ENCODE measurements at regions not wholly inside any gene's neighbourhood (a gene's known extent, or its start where the extent isn't known, plus 50 kb on each side); places are given as distances from the start of the nearest gene placed in this dataset.

DNA sequence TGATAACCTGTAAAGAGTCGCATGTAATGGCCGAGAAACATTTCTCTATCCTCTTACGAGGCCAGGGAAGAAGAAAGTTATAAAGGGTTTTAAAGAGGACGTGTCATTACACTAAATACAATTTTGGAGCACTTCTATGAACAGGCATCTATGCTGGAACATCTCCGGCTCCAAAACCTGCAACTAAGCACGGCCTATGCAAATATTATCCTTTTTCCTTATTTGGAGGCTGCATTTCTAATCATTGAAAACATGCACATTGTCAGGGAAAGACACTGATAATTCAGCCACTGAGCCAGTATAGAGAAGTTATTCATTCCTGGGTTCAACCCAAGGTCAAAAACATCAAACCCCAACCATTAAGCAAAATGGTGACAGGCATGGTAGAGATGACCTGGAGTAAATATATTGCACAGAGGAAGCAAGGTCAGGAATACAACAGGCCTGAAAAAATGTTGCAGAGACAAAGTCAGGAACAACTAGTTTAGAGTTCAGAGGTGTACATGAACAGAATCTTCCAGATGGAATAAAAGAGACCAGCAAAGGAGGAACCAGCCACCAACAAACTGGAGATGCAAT is 674.1 kb downstream of the NR2F1-AS1 start:
- DNase-seq, result no peak
- peaks cover 0 to 12% (median 0%) of the 10 kb centered on the region in 3 donors for H3K4me1 ChIP-seq
- no peaks in the 10 kb centered on the region for H3K27me3 ChIP-seq
- H3K36me3 ChIP-seq, result no peaks in the 10 kb centered on the region
- WGBS, 2 donors, result 73 to 77% methylated on average over 6 of the region's 6 CpGs
- intact Hi-C loops (cut with DNase I), result no loop called here
- no peaks in the 10 kb centered on the region for H3K9me3 ChIP-seq
- no peak overlapping the region for H3K4me3 ChIP-seq
- no peak overlapping the region for H3K27ac ChIP-seq
- TF ChIP-seq POLR2A (IDR thresholded peaks at IDR 0.05), result no peak
- TF ChIP-seq, protein P1, sequence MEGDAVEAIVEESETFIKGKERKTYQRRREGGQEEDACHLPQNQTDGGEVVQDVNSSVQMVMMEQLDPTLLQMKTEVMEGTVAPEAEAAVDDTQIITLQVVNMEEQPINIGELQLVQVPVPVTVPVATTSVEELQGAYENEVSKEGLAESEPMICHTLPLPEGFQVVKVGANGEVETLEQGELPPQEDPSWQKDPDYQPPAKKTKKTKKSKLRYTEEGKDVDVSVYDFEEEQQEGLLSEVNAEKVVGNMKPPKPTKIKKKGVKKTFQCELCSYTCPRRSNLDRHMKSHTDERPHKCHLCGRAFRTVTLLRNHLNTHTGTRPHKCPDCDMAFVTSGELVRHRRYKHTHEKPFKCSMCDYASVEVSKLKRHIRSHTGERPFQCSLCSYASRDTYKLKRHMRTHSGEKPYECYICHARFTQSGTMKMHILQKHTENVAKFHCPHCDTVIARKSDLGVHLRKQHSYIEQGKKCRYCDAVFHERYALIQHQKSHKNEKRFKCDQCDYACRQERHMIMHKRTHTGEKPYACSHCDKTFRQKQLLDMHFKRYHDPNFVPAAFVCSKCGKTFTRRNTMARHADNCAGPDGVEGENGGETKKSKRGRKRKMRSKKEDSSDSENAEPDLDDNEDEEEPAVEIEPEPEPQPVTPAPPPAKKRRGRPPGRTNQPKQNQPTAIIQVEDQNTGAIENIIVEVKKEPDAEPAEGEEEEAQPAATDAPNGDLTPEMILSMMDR (IDR thresholded peaks at IDR 0.05), result no peak

DNA sequence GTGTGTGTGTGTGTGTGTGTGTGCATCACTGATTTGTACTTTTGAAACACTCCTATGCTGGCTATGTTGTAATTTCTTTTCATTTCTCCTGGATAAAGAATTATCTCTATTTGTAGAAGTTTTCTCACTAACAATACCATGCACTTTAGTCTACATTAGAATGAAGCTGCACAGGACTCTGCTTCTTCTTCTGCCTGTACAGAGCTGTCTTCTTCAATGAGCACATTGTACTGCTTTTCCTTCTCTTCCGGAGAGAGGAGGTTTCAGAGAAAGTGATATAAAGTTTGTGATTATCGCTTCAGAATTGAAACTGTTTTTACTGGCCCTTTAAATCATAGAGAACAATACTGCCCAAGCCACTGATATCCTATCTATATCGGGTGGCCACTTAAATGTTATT is 677.0 kb downstream of the NR2F1-AS1 start:
- intact Hi-C loops (cut with DNase I), result no loop called here
- DNase-seq, result no peak
- WGBS, 2 donors, result 63 to 75% methylated on average over 3 of the region's 3 CpGs

DNA sequence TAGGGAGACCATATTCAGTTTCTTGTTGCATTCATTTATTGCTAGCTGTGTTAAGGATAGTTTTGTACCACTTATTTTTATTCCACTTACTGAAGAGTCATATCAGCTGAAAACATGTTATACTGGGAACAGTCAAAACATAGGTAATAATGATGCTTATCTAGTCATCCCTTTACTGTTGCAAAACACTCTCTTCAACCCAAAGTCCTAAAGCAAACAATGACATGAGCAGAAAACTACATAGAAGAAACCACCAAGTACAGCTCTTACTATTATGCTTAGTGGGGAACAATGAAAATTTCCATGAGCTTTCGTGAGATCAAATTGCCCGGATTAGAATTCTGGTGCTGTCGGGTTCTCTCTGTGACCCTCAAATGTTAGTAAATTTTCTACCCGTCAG is 681.4 kb downstream of the NR2F1-AS1 start:
- intact Hi-C loops (cut with DNase I), result no loop called here
- Histone ChIP-seq H3K9me3 (no peaks in the 10 kb centered on the region), H3K27me3 (no peaks in the 10 kb centered on the region), H3K4me1 (no peaks in the 10 kb centered on the region), H3K36me3 (no peaks in the 10 kb centered on the region), H3K27ac (no peak overlapping the region), H3K4me3 (no peak overlapping the region)
- DNase-seq, result no peak
- TF ChIP-seq POLR2A (IDR thresholded peaks at IDR 0.05), result no peak
- TF ChIP-seq, protein P1 (IDR thresholded peaks at IDR 0.05), result no peak
- 76 to 78% methylated on average over 4 of the region's 4 CpGs for WGBS, 2 donors

More for the DNA sequence above, 677.0 kb downstream of the NR2F1-AS1 start:
- H3K4me1 ChIP-seq, result peaks cover 0 to 12% (median 0%) of the 10 kb centered on the region in 3 donors
- H3K4me3 ChIP-seq, result no peak overlapping the region
- no peak overlapping the region for H3K27ac ChIP-seq
- no peak for TF ChIP-seq POLR2A (IDR thresholded peaks at IDR 0.05)
- TF ChIP-seq, protein P1 (IDR thresholded peaks at IDR 0.05), result no peak
- H3K9me3 ChIP-seq, result no peaks in the 10 kb centered on the region
- no peaks in the 10 kb centered on the region for H3K36me3 ChIP-seq
- no peaks in the 10 kb centered on the region for H3K27me3 ChIP-seq

DNA sequence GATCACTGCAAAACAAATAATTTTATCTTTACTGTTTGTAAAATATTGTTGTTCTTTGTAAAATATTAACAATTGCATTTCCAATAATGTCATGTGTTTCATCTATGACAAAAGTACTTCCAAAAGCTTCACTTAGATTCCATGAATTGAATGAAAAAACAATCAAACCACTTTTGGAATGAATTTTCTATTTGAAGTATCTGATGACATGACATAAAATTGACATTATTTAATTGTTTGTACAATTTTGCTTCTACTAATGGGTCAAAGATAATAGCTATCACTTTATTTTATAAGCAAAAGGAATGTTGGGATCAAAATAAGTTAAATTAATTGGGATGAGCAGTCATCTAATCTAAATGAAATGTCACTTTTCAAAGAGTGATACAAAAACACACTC is 684.3 kb downstream of the NR2F1-AS1 start:
- no peaks in the 10 kb centered on the region for H3K27me3 ChIP-seq
- no peaks in the 10 kb centered on the region for H3K9me3 ChIP-seq
- no peak for DNase-seq
- intact Hi-C loops (cut with DNase I), result no loop called here
- no peak overlapping the region for H3K4me3 ChIP-seq
- no peaks in the 10 kb centered on the region for H3K4me1 ChIP-seq
- no peak overlapping the region for H3K27ac ChIP-seq
- TF ChIP-seq, protein P1 (IDR thresholded peaks at IDR 0.05), result no peak
- no peak for TF ChIP-seq POLR2A (IDR thresholded peaks at IDR 0.05)
- no peaks in the 10 kb centered on the region for H3K36me3 ChIP-seq

DNA sequence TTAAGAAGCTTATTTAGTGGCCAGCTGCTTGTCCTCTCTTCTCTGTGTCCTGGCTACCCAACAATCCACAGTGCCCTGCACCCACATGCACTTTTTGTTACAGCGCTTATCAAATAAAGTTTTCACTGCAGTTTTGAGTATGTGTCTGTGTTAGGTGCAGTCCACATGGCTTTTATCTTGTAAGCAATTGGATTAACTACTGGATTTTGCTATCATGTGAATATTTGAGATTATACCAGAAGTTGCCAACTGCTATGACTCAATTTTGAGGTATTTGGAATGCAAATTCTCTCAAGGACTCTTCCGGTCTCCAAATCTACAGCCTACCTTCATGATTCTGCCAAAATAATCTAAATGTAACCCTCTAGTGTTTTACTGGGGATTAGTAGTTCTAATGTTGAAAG is 690.2 kb downstream of the NR2F1-AS1 start:
- Histone ChIP-seq H3K4me3 (no peak overlapping the region), H3K27me3 (no peaks in the 10 kb centered on the region), H3K36me3 (no peaks in the 10 kb centered on the region), H3K27ac (no peak overlapping the region), H3K4me1 (no peaks in the 10 kb centered on the region), H3K9me3 (no peaks in the 10 kb centered on the region)
- TF ChIP-seq, protein P1 (IDR thresholded peaks at IDR 0.05), result no peak
- TF ChIP-seq POLR2A (IDR thresholded peaks at IDR 0.05), result no peak
- 61 to 77% methylated on average over 2 of the region's 2 CpGs for WGBS, 2 donors
- DNase-seq, result no peak
- intact Hi-C loops (cut with DNase I), result no loop called here
